Bronchial epithelial cell (primary cell): ENCODE measurements at regions not wholly inside any gene's neighbourhood (a gene's known extent, or its start where the extent isn't known, plus 50 kb on each side); places are given as distances from the start of the nearest gene placed in this dataset.
A peak's percentile ranks its signal among the peaks of the same experiment; 100 is the strongest.

Experiments
- DNase-seq: peaks from one replicate; pipeline ENCODE4 v3.0.0-alpha.2; 2010; ENCODE audit warnings: low read depth
- FAIRE-seq: peaks from 2 replicates; lab custom pipeline; 2011; peaks lifted over from hg19 to GRCh38; lab: Jason Lieb, UNC
- H3K27me3 ChIP-seq: 2 replicates; pipeline ENCODE4 v1.5.1; 2011; ENCODE audit warnings: low read length; ENCODE audit not compliant: control insufficient read depth, insufficient read depth
- H3K36me3 ChIP-seq: 2 replicates; pipeline ENCODE4 v1.5.1; 2011; ENCODE audit warnings: low read length; ENCODE audit not compliant: control insufficient read depth, insufficient read depth
- H3K4me3 ChIP-seq: 2 replicates; pipeline ENCODE4 v1.5.1; 2011; ENCODE audit warnings: mild to moderate bottlenecking, low read depth, low read length, control low read depth
- CTCF ChIP-seq: IDR thresholded peaks from 2 replicates; pipeline ENCODE4 v1.5.1; 2011; ENCODE audit warnings: mild to moderate bottlenecking, moderate library complexity, low read length, control low read depth, inconsistent platforms; ENCODE audit not compliant: insufficient read depth, severe bottlenecking

GRCh38 chr11:95435628-95436353 is 204.8 kb upstream of the SESN3 start:
- Histone ChIP-seq H3K27me3 (no peaks in the 10 kb centered on the region), H3K4me3 (no peak overlapping the region), H3K36me3 (no peaks in the 10 kb centered on the region)
- FAIRE-seq: no peak
- DNase-seq: peak; percentile 12
- no peak for TF ChIP-seq CTCF

- no peak for FAIRE-seq
- no peaks in the 10 kb centered on the region for H3K36me3 ChIP-seq
- H3K27me3 ChIP-seq: no peaks in the 10 kb centered on the region
- no peak for DNase-seq
- no peak overlapping the region for H3K4me3 ChIP-seq
- no peak for TF ChIP-seq CTCF
Observed at GRCh38 chr11:95435192-95435591, 204.2 kb upstream of the SESN3 start.

- no peak for TF ChIP-seq CTCF
- H3K27me3 ChIP-seq: no peaks in the 10 kb centered on the region
- DNase-seq (no peak), FAIRE-seq (no peak)
- H3K36me3 ChIP-seq: no peaks in the 10 kb centered on the region
- no peak overlapping the region for H3K4me3 ChIP-seq
Observed at GRCh38 chr11:95434489-95435057, 203.6 kb upstream of the SESN3 start.

- no peak for TF ChIP-seq CTCF
- H3K27me3 ChIP-seq: no peaks in the 10 kb centered on the region
- no peak for DNase-seq
- no peaks in the 10 kb centered on the region for H3K36me3 ChIP-seq
- FAIRE-seq: no peak
- no peak overlapping the region for H3K4me3 ChIP-seq
Observed at GRCh38 chr11:95434009-95434408, 203.0 kb upstream of the SESN3 start.

GRCh38 chr11:95432714-95433503 is 201.9 kb upstream of the SESN3 start:
- H3K36me3 ChIP-seq: no peaks in the 10 kb centered on the region
- TF ChIP-seq CTCF: no peak
- no peak for FAIRE-seq
- no peaks in the 10 kb centered on the region for H3K27me3 ChIP-seq
- no peak overlapping the region for H3K4me3 ChIP-seq
- peak; percentile 52 for DNase-seq
